Endothelial cell of umbilical vein (primary cell): ENCODE measurements at regions not wholly inside any gene's neighbourhood (a gene's known extent, or its start where the extent isn't known, plus 50 kb on each side); places are given as distances from the start of the nearest gene placed in this dataset.

Source experiments
- BruUV-seq: library from RNA; stranded (reverse); fragments of 400-500 nt; replicated peaks from 2 replicates; lab custom pipeline; 2021; lab: Mats Ljungman, UMichigan
- CTCF ChIA-PET: fragments of 300-600, 350-600 bp; sonication (Branson Sonifier 250); formaldehyde crosslinking; loops from one replicate; lab custom pipeline; 2021; ENCODE audit warnings: antibody characterized with exemption, inconsistent platforms; lab: Charles Lee
- POLR2A ChIA-PET: fragments of 300-600, 350-600 bp; sonication (Branson Sonifier 250); formaldehyde crosslinking; loops from one replicate; lab custom pipeline; 2021; ENCODE audit warnings: antibody characterized with exemption, inconsistent platforms; lab: Charles Lee
- DNase-seq: peaks from one replicate; pipeline ENCODE4 v3.0.0-alpha.2; 2011; ENCODE audit warnings: low read depth, low spot score
- FAIRE-seq: peaks from 2 replicates; lab custom pipeline; 2011; peaks lifted over from hg19 to GRCh38; lab: Jason Lieb, UNC
- H2AFZ ChIP-seq: 2 replicates; pipeline ENCODE4 v1.6.0; 2012; ENCODE audit warnings: low read depth, low read length, control low read depth, inconsistent platforms
- H3K27ac ChIP-seq: 2 replicates; pipeline ENCODE4 v1.5.1; 2011; ENCODE audit warnings: low read depth, mild to moderate bottlenecking, control low read depth, low read length, moderate library complexity; ENCODE audit not compliant: insufficient read depth
- H3K27me3 ChIP-seq, 2 experiments: 2 replicates each; pipeline versions ENCODE4 v1.6.0 to v1.6.1; 2011; ENCODE audit warnings: low read length in 2 of 2, mixed read lengths in 1 of 2; ENCODE audit not compliant: control insufficient read depth in 2 of 2, insufficient read depth in 2 of 2
- H3K36me3 ChIP-seq, 2 experiments: 2 replicates in 1 of 2; 3 replicates in 1 of 2; pipeline ENCODE4 v1.5.1; 2011; ENCODE audit warnings: low read length in 2 of 2, mild to moderate bottlenecking in 1 of 2, moderate library complexity in 1 of 2; ENCODE audit not compliant: control insufficient read depth in 2 of 2, insufficient read depth in 2 of 2; ENCODE audit errors: extremely low read depth in 1 of 2
- H3K4me1 ChIP-seq: 3 replicates; pipeline ENCODE4 v1.5.1; 2011; ENCODE audit warnings: mild to moderate bottlenecking, low read length; ENCODE audit not compliant: control insufficient read depth, insufficient read depth; ENCODE audit errors: extremely low read depth
- H3K4me2 ChIP-seq: 2 replicates; pipeline ENCODE4 v1.6.1; 2011; ENCODE audit warnings: low read length, control low read depth, mixed read lengths; ENCODE audit not compliant: insufficient read depth
- H3K4me3 ChIP-seq, 3 experiments: fragments of 200-600 bp in 1 of 3; sonication (generic), shearing (Covaris generic) in 1 of 3; replicated peaks in 1 of 3; 2 replicates each; pipeline ENCODE4 v1.5.1; 2011 to 2016; ENCODE audit warnings: control low read depth in 3 of 3, low read length in 3 of 3, mild to moderate bottlenecking in 2 of 3, inconsistent platforms in 1 of 3, low read depth in 1 of 3, moderate library complexity in 1 of 3; ENCODE audit not compliant: insufficient read depth in 1 of 3
- H3K79me2 ChIP-seq: 2 replicates; pipeline ENCODE4 v1.6.0; 2012; ENCODE audit warnings: low read length, inconsistent platforms; ENCODE audit not compliant: control insufficient read depth, insufficient read depth
- H3K9ac ChIP-seq: replicated peaks from 2 replicates; pipeline ENCODE3; 2011; ENCODE audit warnings: low read length, control low read depth; ENCODE audit not compliant: insufficient read depth; ENCODE audit errors: extremely low read depth
- H3K9me1 ChIP-seq: replicated peaks from 3 replicates; pipeline ENCODE4 v1.6.0; 2011; ENCODE audit warnings: mild to moderate bottlenecking, low read length; ENCODE audit not compliant: control insufficient read depth, insufficient read depth; ENCODE audit errors: extremely low read depth
- H3K9me3 ChIP-seq: replicated peaks from 2 replicates; pipeline ENCODE4 v1.5.1; 2012; ENCODE audit warnings: low read length, inconsistent platforms; ENCODE audit not compliant: control insufficient read depth, insufficient read depth
- H4K20me1 ChIP-seq: replicated peaks from 2 replicates; pipeline ENCODE3; 2011; ENCODE audit warnings: mild to moderate bottlenecking, low read length; ENCODE audit not compliant: control insufficient read depth, insufficient read depth; ENCODE audit errors: extremely low read depth
- EZH2 ChIP-seq: IDR thresholded peaks from 2 replicates; pipeline ENCODE4 v1.6.1; 2012; ENCODE audit warnings: borderline replicate concordance, low read depth, mild to moderate bottlenecking, moderate library complexity, low read length, inconsistent platforms; ENCODE audit not compliant: severe bottlenecking
- FOS ChIP-seq: IDR thresholded peaks from 2 replicates; pipeline ENCODE4 v1.6.1; 2011; ENCODE audit warnings: mild to moderate bottlenecking, low read length, moderate library complexity, borderline replicate concordance; ENCODE audit not compliant: insufficient read depth
- GATA2 ChIP-seq: IDR thresholded peaks from 2 replicates; pipeline ENCODE4 v1.7.0; 2011; ENCODE audit warnings: low read depth, mild to moderate bottlenecking, moderate library complexity, mixed read lengths, low read length; ENCODE audit not compliant: insufficient read length, insufficient read depth
- JUN ChIP-seq: IDR thresholded peaks from 2 replicates; pipeline ENCODE4 v1.6.1; 2011; ENCODE audit warnings: borderline replicate concordance, low read depth; ENCODE audit not compliant: insufficient read length, insufficient read depth
- MAX ChIP-seq: IDR thresholded peaks from 2 replicates; pipeline ENCODE4 v1.6.1; 2011; ENCODE audit not compliant: insufficient read depth, insufficient read length
- MYC ChIP-seq: IDR thresholded peaks from one replicate; pipeline ENCODE4 v1.6.1; 2011; ENCODE audit warnings: mild to moderate bottlenecking, low read depth, low read length
- POLR2A ChIP-seq: IDR thresholded peaks from 2 replicates; pipeline ENCODE4 v1.6.1; 2012; ENCODE audit warnings: low read depth, mild to moderate bottlenecking, control low read depth, low read length
- POLR2AphosphoS5 ChIP-seq: IDR thresholded peaks from 2 replicates; pipeline ENCODE4 v1.6.1; 2012; ENCODE audit warnings: low read depth, mild to moderate bottlenecking, control low read depth, low read length, moderate library complexity; ENCODE audit not compliant: insufficient read depth
- dilution Hi-C: fragments of 300-500 bp; cut with MboI; formaldehyde crosslinking; loops from one replicate; pipeline ENCODE4 v1.15.0; 2019; ENCODE audit warnings: low sequenced_read_pairs; ENCODE audit not compliant: extremely low pct_ligation_motif_present
- intact Hi-C: fragments of 100-400 bp; cut with micrococcal nuclease; formaldehyde crosslinking; loops from one replicate; pipeline ENCODE4 v1.10.0; 2022
- TF ChIP-seq, protein P1 (sequence below), 2 donors: IDR thresholded peaks; 1 replicate in 1 of 2; 2 replicates in 1 of 2; pipeline ENCODE4 v1.5.1; 2011; ENCODE audit warnings: low read length in 2 of 2, mild to moderate bottlenecking in 2 of 2, moderate library complexity in 2 of 2, control low read depth in 1 of 2, inconsistent platforms in 1 of 2, low read depth in 1 of 2; ENCODE audit not compliant: insufficient read depth in 1 of 2; ENCODE audit errors: extremely low read depth in 1 of 2

DNA sequence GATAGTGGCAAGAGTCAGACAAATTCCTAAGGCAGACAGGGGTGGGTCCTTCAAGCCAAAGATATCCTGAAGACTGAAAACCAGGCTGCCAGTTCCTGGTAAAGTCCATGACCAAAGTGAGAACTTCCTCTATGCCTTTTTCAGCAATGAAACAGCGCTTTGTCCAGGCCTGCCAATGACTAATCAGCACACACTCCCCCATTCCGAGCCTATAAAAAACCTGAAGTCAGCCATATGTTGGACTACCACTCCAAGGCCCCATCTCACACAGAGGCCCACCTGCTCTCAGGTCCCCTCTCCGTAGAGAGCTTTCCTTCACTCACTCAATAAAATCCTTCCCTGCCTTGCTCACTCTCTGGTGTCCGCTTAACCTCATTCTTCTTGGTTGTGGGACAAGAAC, 402.2 kb downstream of the ANKRD7 start:
- POLR2A ChIA-PET: no interaction called here
- FAIRE-seq (no peak), DNase-seq (no peak)
- no peak overlapping the region for H3K4me3 ChIP-seq
- no peak for TF ChIP-seq MYC
- no TSS peak for BruUV-seq
- intact Hi-C loops (no loop called here), dilution Hi-C loops (no loop called here)
- no peak overlapping the region for H2AFZ ChIP-seq
- H3K36me3 ChIP-seq: no peaks in the 10 kb centered on the region
- no peaks in the 10 kb centered on the region for H3K9me1 ChIP-seq
- no peak overlapping the region for H3K9ac ChIP-seq
- no peaks in the 10 kb centered on the region for H4K20me1 ChIP-seq
- H3K27me3 ChIP-seq: no peaks in the 10 kb centered on the region
- H3K4me2 ChIP-seq: no peak overlapping the region
- no peaks in the 10 kb centered on the region for H3K79me2 ChIP-seq
- H3K27ac ChIP-seq: no peak overlapping the region
- H3K4me1 ChIP-seq: no peaks in the 10 kb centered on the region
- CTCF ChIA-PET: no interaction called here
- H3K9me3 ChIP-seq: no peaks in the 10 kb centered on the region

DNA sequence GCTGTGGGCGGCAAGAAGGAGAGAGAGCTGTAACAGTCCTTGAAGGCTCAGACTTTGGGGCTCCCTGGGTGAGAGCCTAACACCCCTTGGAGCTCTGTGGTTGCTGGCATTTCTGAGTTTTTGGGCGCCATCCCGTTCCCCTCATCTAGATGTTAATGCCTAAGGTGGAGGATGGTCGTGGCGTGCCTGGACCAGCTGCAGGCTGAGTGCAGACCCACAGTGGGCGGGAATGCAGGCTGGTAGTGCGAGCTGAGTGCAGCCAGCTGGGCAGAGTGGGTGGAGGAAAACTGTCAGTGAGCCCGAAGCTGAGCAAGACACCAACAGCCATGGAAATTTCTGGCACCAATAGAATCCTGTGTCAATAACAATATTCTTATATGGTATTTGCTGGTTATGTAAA, 403.0 kb downstream of the ANKRD7 start:
- intact Hi-C loops: no loop called here
- Histone ChIP-seq H3K9ac (no peak overlapping the region), H3K36me3 (no peaks in the 10 kb centered on the region), H4K20me1 (no peaks in the 10 kb centered on the region), H3K27ac (no peak overlapping the region), H3K4me1 (no peaks in the 10 kb centered on the region), H2AFZ (no peak overlapping the region), H3K9me1 (no peaks in the 10 kb centered on the region), H3K4me3 (no peak overlapping the region), H3K79me2 (no peaks in the 10 kb centered on the region), H3K9me3 (no peaks in the 10 kb centered on the region), H3K27me3 (no peaks in the 10 kb centered on the region), H3K4me2 (no peak overlapping the region)
- dilution Hi-C loops: no loop called here
- DNase-seq (no peak), FAIRE-seq (no peak)
- POLR2A ChIA-PET: no interaction called here
- CTCF ChIA-PET: no interaction called here
- no TSS peak for BruUV-seq
- TF ChIP-seq, protein P1, sequence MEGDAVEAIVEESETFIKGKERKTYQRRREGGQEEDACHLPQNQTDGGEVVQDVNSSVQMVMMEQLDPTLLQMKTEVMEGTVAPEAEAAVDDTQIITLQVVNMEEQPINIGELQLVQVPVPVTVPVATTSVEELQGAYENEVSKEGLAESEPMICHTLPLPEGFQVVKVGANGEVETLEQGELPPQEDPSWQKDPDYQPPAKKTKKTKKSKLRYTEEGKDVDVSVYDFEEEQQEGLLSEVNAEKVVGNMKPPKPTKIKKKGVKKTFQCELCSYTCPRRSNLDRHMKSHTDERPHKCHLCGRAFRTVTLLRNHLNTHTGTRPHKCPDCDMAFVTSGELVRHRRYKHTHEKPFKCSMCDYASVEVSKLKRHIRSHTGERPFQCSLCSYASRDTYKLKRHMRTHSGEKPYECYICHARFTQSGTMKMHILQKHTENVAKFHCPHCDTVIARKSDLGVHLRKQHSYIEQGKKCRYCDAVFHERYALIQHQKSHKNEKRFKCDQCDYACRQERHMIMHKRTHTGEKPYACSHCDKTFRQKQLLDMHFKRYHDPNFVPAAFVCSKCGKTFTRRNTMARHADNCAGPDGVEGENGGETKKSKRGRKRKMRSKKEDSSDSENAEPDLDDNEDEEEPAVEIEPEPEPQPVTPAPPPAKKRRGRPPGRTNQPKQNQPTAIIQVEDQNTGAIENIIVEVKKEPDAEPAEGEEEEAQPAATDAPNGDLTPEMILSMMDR (IDR thresholded peaks at IDR 0.05; ENCODE audit: extremely low read depth in 1 of 2, insufficient read depth in 1 of 2, low read depth in 1 of 2, low read length in 2 of 2): no peak
- TF ChIP-seq JUN (no peak), MYC (no peak), GATA2 (no peak), POLR2A (no peak), FOS (no peak), POLR2AphosphoS5 (no peak), EZH2 (no peak), MAX (no peak)
